ENCODE measurements at regions not wholly inside any gene's neighbourhood (a gene's known extent, or its start where the extent isn't known, plus 50 kb on each side); places are given as distances from the start of the nearest gene placed in this dataset.

DNA sequence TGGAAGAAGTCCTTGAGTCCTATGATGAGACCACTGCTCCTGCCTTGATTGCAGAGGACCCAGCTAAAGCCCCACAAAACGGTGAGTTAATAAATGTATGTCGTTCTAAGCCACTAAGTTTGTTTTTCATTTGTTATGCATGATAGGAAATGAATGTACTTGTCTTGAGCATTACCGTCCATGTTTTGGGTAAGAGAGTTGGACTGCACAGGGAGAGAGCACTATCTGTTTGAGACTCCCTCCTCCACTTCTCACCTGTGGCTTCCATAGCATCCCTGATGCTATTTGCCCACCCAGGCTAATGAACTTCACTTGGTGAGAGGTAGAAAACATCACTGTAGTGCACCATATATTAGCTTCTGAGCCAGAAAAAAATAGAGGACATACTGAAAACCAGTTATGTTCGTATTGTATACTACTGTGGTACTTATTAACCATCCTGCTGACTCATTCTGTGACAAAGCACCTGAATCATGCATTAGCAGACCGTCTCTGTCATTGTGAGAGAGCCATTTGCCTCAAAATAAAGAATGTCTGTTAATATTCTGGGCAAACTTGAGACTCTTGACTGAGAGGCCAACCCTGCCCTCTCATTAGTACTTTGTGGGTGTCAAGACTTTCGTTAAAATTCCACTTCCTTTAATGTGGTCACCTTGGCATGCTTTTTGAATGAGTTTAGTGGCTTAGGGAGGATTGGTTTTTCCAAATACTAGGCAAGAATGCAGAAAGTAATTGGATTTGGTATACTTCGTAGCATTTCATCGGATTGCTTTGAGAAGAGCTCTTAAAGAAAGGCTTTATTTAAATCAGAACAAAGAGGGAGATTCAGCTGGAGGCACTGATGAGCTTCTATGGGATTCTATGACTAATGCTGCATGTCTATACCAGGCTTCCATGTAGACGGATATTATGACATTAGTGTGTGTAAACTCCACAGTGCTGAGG lies 99.3 kb upstream of the GRPR start:
- TF ChIP-seq TCF4 (CRISPR knock-in tag; IDR thresholded peaks at IDR 0.05; ENCODE audit: borderline replicate concordance) (no peak), RARB (CRISPR knock-in tag; IDR thresholded peaks at IDR 0.05) (no peak), ZFP30 (CRISPR knock-in tag; IDR thresholded peaks at IDR 0.05) (no peak), CSRNP3 (CRISPR knock-in tag; IDR thresholded peaks at IDR 0.05) (no peak), GLIS3 (CRISPR knock-in tag; IDR thresholded peaks at IDR 0.05) (no peak), ZFP3 (CRISPR knock-in tag; IDR thresholded peaks at IDR 0.05) (no peak), ARNTL (CRISPR knock-in tag; IDR thresholded peaks at IDR 0.05; ENCODE audit: borderline replicate concordance, low read depth) (no peak), ZNF565 (CRISPR knock-in tag; conservative IDR thresholded peaks at IDR 0.05; ENCODE audit: low read depth) (no peak), OSR1 (CRISPR knock-in tag; IDR thresholded peaks at IDR 0.05) (no peak), ESRRG (CRISPR knock-in tag; IDR thresholded peaks at IDR 0.05) (no peak)
- TF ChIP-seq, protein P1, sequence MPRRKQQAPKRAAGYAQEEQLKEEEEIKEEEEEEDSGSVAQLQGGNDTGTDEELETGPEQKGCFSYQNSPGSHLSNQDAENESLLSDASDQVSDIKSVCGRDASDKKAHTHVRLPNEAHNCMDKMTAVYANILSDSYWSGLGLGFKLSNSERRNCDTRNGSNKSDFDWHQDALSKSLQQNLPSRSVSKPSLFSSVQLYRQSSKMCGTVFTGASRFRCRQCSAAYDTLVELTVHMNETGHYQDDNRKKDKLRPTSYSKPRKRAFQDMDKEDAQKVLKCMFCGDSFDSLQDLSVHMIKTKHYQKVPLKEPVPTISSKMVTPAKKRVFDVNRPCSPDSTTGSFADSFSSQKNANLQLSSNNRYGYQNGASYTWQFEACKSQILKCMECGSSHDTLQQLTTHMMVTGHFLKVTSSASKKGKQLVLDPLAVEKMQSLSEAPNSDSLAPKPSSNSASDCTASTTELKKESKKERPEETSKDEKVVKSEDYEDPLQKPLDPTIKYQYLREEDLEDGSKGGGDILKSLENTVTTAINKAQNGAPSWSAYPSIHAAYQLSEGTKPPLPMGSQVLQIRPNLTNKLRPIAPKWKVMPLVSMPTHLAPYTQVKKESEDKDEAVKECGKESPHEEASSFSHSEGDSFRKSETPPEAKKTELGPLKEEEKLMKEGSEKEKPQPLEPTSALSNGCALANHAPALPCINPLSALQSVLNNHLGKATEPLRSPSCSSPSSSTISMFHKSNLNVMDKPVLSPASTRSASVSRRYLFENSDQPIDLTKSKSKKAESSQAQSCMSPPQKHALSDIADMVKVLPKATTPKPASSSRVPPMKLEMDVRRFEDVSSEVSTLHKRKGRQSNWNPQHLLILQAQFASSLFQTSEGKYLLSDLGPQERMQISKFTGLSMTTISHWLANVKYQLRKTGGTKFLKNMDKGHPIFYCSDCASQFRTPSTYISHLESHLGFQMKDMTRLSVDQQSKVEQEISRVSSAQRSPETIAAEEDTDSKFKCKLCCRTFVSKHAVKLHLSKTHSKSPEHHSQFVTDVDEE (CRISPR knock-in tag; IDR thresholded peaks at IDR 0.05) = no peak
- TF ChIP-seq, protein P2, sequence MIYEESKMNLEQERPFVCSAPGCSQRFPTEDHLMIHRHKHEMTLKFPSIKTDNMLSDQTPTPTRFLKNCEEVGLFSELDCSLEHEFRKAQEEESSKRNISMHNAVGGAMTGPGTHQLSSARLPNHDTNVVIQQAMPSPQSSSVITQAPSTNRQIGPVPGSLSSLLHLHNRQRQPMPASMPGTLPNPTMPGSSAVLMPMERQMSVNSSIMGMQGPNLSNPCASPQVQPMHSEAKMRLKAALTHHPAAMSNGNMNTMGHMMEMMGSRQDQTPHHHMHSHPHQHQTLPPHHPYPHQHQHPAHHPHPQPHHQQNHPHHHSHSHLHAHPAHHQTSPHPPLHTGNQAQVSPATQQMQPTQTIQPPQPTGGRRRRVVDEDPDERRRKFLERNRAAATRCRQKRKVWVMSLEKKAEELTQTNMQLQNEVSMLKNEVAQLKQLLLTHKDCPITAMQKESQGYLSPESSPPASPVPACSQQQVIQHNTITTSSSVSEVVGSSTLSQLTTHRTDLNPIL (CRISPR knock-in tag; IDR thresholded peaks at IDR 0.05; ENCODE audit: low read depth) = no peak
- TF ChIP-seq, protein P3, sequence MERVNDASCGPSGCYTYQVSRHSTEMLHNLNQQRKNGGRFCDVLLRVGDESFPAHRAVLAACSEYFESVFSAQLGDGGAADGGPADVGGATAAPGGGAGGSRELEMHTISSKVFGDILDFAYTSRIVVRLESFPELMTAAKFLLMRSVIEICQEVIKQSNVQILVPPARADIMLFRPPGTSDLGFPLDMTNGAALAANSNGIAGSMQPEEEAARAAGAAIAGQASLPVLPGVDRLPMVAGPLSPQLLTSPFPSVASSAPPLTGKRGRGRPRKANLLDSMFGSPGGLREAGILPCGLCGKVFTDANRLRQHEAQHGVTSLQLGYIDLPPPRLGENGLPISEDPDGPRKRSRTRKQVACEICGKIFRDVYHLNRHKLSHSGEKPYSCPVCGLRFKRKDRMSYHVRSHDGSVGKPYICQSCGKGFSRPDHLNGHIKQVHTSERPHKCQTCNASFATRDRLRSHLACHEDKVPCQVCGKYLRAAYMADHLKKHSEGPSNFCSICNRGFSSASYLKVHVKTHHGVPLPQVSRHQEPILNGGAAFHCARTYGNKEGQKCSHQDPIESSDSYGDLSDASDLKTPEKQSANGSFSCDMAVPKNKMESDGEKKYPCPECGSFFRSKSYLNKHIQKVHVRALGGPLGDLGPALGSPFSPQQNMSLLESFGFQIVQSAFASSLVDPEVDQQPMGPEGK (CRISPR knock-in tag; IDR thresholded peaks at IDR 0.05; ENCODE audit: borderline replicate concordance) = no peak
